Ishikawa (cell line): ENCODE measurements at regions not wholly inside any gene's neighbourhood (a gene's known extent, or its start where the extent isn't known, plus 50 kb on each side); places are given as distances from the start of the nearest gene placed in this dataset.

Source experiments
- CEBPB ChIP-seq: IDR thresholded peaks from 2 replicates; pipeline ENCODE4 v1.6.1; 2012
- CREB1 ChIP-seq: IDR thresholded peaks from 2 replicates; pipeline ENCODE4 v1.6.1; 2012; ENCODE audit warnings: low read depth
- EGR1 ChIP-seq: IDR thresholded peaks from 2 replicates; pipeline ENCODE4 v1.6.1; 2012
- EP300 ChIP-seq: IDR thresholded peaks from 2 replicates; pipeline ENCODE4 v1.6.1; 2012; ENCODE audit warnings: borderline replicate concordance
- FOXM1 ChIP-seq: IDR thresholded peaks from 2 replicates; pipeline ENCODE4 v1.6.1; 2012; ENCODE audit warnings: low read depth, borderline replicate concordance
- NFIC ChIP-seq: IDR thresholded peaks from 2 replicates; pipeline ENCODE4 v1.6.1; 2012
- RAD21 ChIP-seq: IDR thresholded peaks from 2 replicates; pipeline ENCODE4 v1.6.1; 2012; ENCODE audit warnings: low read depth
- TAF1 ChIP-seq: IDR thresholded peaks from 2 replicates; pipeline ENCODE4 v1.6.1; 2012; ENCODE audit warnings: low read depth, mild to moderate bottlenecking
- TCF12 ChIP-seq: IDR thresholded peaks from 2 replicates; pipeline ENCODE4 v1.6.1; 2012; ENCODE audit warnings: low read depth
- TEAD4 ChIP-seq: IDR thresholded peaks from 2 replicates; pipeline ENCODE4 v1.6.1; 2012
- YY1 ChIP-seq: IDR thresholded peaks from 2 replicates; pipeline ENCODE4 v1.6.1; 2012; ENCODE audit warnings: low read depth
- ZBTB7A ChIP-seq: IDR thresholded peaks from 2 replicates; pipeline ENCODE4 v1.6.1; 2012; ENCODE audit warnings: low read depth
- TF ChIP-seq, protein P1 (sequence below): IDR thresholded peaks from 2 replicates; pipeline ENCODE4 v1.6.1; 2012
- TF ChIP-seq, protein P2 (sequence below): IDR thresholded peaks from 2 replicates; pipeline ENCODE4 v1.6.1; 2012
- TF ChIP-seq, protein P3 (sequence below): IDR thresholded peaks from 2 replicates; pipeline ENCODE4 v1.6.1; 2012; ENCODE audit warnings: low read depth, mild to moderate bottlenecking

DNA sequence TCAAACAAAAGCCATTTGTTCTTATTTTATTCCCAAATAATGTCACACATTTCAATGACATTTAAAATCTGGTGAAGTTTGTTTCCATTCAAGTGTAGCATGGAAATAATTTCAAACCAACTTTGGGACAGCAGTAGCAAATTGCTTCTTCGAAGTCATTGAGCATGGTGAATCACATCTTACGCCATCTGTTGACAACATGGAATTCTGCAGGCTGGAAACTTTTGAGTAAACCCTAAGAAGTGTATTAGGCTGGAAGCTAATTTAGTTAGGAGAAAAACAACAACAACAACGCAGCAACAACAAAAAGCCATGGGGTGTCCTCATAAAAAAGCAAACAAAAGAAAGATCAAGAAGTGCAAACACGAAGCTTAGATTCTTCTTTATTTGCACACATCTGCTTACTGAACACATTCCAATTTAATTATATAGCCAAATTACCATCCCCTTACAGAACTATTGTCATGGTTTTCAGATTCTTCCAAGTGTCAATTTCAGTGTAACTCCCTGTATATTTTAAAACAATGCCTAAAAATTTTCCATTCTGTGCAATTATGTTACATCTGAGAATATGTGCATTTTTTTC is 659.0 kb upstream of the CDH7 start:
- TF ChIP-seq, protein P1, sequence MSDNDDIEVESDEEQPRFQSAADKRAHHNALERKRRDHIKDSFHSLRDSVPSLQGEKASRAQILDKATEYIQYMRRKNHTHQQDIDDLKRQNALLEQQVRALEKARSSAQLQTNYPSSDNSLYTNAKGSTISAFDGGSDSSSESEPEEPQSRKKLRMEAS = no peak
- TF ChIP-seq CEBPB = no peak
- TF ChIP-seq RAD21 = peak; percentile 42
- TF ChIP-seq NFIC = no peak

DNA sequence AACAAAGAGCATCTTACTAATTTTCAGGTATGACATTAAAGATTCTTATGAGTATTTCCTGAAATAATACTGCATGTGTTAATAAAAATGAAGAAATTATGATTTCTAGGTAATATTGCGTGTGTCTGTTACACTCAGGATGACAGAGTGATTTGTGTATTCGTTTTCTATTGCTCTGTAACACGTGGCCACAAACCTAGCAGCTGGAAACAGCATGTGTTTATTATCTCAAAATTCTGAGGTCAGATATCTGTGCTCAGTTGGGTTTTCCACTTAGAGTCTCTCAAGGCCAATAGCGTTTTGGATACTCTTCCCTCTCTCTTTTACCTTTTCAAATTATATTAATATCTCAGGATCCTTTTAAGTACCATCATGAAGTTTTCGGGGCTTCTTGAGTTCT is 667.9 kb upstream of the CDH7 start:
- TF ChIP-seq, protein P2, sequence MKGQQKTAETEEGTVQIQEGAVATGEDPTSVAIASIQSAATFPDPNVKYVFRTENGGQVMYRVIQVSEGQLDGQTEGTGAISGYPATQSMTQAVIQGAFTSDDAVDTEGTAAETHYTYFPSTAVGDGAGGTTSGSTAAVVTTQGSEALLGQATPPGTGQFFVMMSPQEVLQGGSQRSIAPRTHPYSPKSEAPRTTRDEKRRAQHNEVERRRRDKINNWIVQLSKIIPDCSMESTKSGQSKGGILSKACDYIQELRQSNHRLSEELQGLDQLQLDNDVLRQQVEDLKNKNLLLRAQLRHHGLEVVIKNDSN = no peak
- TF ChIP-seq TEAD4 = no peak
- TF ChIP-seq, protein P1 = no peak
- TF ChIP-seq TAF1 = no peak
- TF ChIP-seq TCF12 = no peak
- TF ChIP-seq, protein P3, sequence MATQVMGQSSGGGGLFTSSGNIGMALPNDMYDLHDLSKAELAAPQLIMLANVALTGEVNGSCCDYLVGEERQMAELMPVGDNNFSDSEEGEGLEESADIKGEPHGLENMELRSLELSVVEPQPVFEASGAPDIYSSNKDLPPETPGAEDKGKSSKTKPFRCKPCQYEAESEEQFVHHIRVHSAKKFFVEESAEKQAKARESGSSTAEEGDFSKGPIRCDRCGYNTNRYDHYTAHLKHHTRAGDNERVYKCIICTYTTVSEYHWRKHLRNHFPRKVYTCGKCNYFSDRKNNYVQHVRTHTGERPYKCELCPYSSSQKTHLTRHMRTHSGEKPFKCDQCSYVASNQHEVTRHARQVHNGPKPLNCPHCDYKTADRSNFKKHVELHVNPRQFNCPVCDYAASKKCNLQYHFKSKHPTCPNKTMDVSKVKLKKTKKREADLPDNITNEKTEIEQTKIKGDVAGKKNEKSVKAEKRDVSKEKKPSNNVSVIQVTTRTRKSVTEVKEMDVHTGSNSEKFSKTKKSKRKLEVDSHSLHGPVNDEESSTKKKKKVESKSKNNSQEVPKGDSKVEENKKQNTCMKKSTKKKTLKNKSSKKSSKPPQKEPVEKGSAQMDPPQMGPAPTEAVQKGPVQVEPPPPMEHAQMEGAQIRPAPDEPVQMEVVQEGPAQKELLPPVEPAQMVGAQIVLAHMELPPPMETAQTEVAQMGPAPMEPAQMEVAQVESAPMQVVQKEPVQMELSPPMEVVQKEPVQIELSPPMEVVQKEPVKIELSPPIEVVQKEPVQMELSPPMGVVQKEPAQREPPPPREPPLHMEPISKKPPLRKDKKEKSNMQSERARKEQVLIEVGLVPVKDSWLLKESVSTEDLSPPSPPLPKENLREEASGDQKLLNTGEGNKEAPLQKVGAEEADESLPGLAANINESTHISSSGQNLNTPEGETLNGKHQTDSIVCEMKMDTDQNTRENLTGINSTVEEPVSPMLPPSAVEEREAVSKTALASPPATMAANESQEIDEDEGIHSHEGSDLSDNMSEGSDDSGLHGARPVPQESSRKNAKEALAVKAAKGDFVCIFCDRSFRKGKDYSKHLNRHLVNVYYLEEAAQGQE = no peak
- TF ChIP-seq EGR1 = no peak
- no peak for TF ChIP-seq CREB1
- no peak for TF ChIP-seq CEBPB
- TF ChIP-seq EP300 = no peak
- no peak for TF ChIP-seq NFIC
- no peak for TF ChIP-seq YY1
- no peak for TF ChIP-seq RAD21
- no peak for TF ChIP-seq FOXM1

DNA sequence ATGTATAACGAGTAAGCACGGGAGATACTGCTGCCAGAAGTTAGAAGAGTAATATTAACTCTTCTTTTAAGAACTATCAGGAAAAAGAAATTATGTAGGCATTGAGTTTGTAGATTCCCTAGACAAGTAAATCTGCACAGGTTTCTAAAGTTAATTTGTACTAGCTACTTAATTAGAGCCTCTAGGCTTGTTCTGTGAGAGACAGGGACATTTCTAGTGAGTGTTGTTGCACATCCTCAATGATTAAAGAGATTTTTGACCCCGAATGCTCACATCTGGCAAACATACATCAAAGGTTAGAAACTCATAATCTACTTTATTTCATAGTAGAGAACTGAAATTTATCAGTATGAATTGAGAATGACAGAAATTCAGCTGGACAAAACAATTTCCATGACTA is 669.0 kb upstream of the CDH7 start:
- TF ChIP-seq, protein P2 = no peak
- TF ChIP-seq YY1 = no peak
- TF ChIP-seq, protein P1 = no peak
- TF ChIP-seq ZBTB7A = no peak
- no peak for TF ChIP-seq FOXM1
- no peak for TF ChIP-seq EGR1
- TF ChIP-seq NFIC = no peak
- no peak for TF ChIP-seq CEBPB
- TF ChIP-seq RAD21 = no peak
- TF ChIP-seq, protein P3 = no peak
- no peak for TF ChIP-seq TCF12
- TF ChIP-seq TAF1 = no peak
- no peak for TF ChIP-seq EP300
- TF ChIP-seq CREB1 = no peak
- TF ChIP-seq TEAD4 = no peak

DNA sequence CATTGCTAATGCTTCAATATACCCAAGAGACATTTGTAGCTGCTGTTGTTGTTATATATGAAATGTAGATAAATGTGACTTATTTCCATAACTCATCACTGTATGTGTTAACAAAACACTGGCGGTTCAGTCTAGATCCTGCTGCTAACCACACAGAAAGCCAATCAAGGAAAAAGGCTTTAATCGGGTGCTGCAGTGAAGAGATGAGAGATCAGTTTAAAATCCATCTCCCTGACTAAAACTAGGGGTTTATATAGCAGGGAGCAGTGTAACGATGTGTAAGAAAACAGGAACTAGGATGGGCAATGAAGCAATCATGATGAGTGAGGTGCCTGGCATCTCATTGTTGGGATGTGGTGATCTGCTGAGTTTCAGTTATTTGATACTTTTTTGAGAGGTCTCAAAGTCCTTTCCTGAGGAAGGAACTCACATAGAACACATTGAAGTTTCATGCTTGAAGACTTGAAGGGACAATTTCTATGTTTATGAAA is 677.7 kb upstream of the CDH7 start:
- TF ChIP-seq, protein P3 = no peak
